ENCODE measurements at regions not wholly inside any gene's neighbourhood (a gene's known extent, or its start where the extent isn't known, plus 50 kb on each side); places are given as distances from the start of the nearest gene placed in this dataset.

DNA sequence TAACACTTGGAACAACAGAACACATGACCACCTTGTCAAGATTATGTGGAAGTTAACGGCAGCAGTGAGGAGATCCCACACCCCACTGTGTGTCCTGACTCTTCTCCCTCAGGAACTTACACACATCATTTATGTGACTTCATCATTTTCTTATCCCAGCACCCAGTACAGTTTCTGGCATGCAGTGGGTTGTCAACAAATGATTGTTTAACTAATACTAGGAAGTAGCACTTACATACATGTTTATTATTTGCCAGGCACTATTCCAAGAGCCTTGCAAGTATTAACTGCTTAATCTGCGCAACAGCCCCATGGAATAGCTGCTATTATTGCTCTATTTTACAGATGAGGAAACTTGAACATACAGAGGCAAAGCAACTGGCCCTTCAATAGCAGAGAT lies 391.5 kb downstream of the TXNL1 start:
- Histone ChIP-seq H3K23me2 (ENCODE audit: low read depth, low read length) (no peaks in the 10 kb centered on the region), H4K91ac (replicated peaks; ENCODE audit: insufficient read length, low read length) (no peak overlapping the region), H3K14ac (ENCODE audit: insufficient read length) (no peak overlapping the region), H2BK12ac (ENCODE audit: low read depth, low read length) (no peak overlapping the region), H2BK5ac (ENCODE audit: low read depth, low read length) (no peak overlapping the region), H3K18ac (ENCODE audit: extremely low read depth, low read length) (no peak overlapping the region), H3K4me2 (ENCODE audit: insufficient read depth in 1 of 2, low read depth in 2 of 2, low read length in 2 of 2) (no peak overlapping the region), H3K27ac (ENCODE audit: low read depth, low read length) (no peak overlapping the region), H3K79me2 (ENCODE audit: control insufficient read depth in 1 of 2, insufficient read depth in 2 of 2, low read length in 2 of 2) (no peaks in the 10 kb centered on the region), H4K20me1 (replicated peaks in 1 of 2; ENCODE audit: control insufficient read depth in 1 of 2, insufficient read depth in 2 of 2, low read length in 2 of 2) (no peaks in the 10 kb centered on the region), H2BK15ac (ENCODE audit: low read length) (no peak overlapping the region), H3K9ac (replicated peaks in 1 of 4; ENCODE audit: extremely low read depth in 1 of 4, low read depth in 3 of 4, low read length in 3 of 4) (no peak overlapping the region), H3K36me3 (ENCODE audit: control insufficient read depth in 2 of 4, insufficient read depth in 4 of 4, low read length in 3 of 4) (no peaks in the 10 kb centered on the region), H2AK5ac (ENCODE audit: low read depth, low read length) (no peak overlapping the region), H2BK120ac (replicated peaks; ENCODE audit: low read depth, low read length) (no peak overlapping the region), H2BK20ac (ENCODE audit: low read length) (no peak overlapping the region), H3K23ac (ENCODE audit: insufficient read length) (no peak overlapping the region), H3K56ac (replicated peaks; ENCODE audit: insufficient read length, low read depth, low read length) (no peak overlapping the region), H4K5ac (ENCODE audit: insufficient read length, low read depth, low read length) (no peak overlapping the region), H3K4me3 (ENCODE audit: extremely low read depth in 1 of 4, insufficient read depth in 2 of 4, low read depth in 3 of 4, low read length in 4 of 4) (no peak overlapping the region), H3K4ac (replicated peaks; ENCODE audit: insufficient read length, low read depth, low read length) (no peak overlapping the region), H2AFZ (ENCODE audit: low read length) (no peak overlapping the region), H3K9me3 (ENCODE audit: insufficient read depth in 2 of 2, low read depth in 1 of 2, low read length in 1 of 2) (no peaks in the 10 kb centered on the region; a peak in 1 of 4 replicates), H3K27me3 (replicated peaks in 1 of 4; ENCODE audit: control insufficient read depth in 3 of 4, extremely low read depth in 1 of 4, insufficient read depth in 3 of 4, low read length in 3 of 4) (no peaks in the 10 kb centered on the region), H4K8ac (ENCODE audit: extremely low read depth, insufficient read depth, low read length) (no peak overlapping the region), H3K4me1 (replicated peaks in 1 of 4; ENCODE audit: control insufficient read depth in 3 of 4, insufficient read depth in 4 of 4, low read length in 3 of 4) (no peaks in the 10 kb centered on the region), H3K79me1 (ENCODE audit: low read depth, low read length) (no peaks in the 10 kb centered on the region)
- DNase-seq (ENCODE audit: low read depth in 1 of 2, low spot score in 2 of 2): no peak
- ChIA-PET CTCF (ENCODE audit: partially characterized antibody) (no interaction called here), POLR2A (ENCODE audit: partially characterized antibody) (no interaction called here)
- TF ChIP-seq NANOG (IDR thresholded peaks at IDR 0.05; ENCODE audit: insufficient read depth, low read depth, low read length, poor library complexity, severe bottlenecking): no peak
- TF ChIP-seq SUZ12 (IDR thresholded peaks at IDR 0.05; ENCODE audit: low read length): no peak
- TF ChIP-seq EZH2 (IDR thresholded peaks at IDR 0.05; ENCODE audit: low read depth, low read length, severe bottlenecking): no peak
- TF ChIP-seq HDAC6 (IDR thresholded peaks at IDR 0.05; ENCODE audit: low read depth, low read length): no peak
- TF ChIP-seq CHD2 (IDR thresholded peaks at IDR 0.05; ENCODE audit: low read length): no peak
- WGBS, 2 experiments (ENCODE audit: extremely low coverage in 1 of 2, insufficient coverage in 1 of 2, insufficient read length in 1 of 2, insufficient replicate concordance in 2 of 2, low coverage in 1 of 2, low lambda C conversion rate in 2 of 2, missing lambda C conversion rate in 1 of 2): 100% methylated on average over 2 of the region's 2 CpGs; no CpG with 5 or more reads in 1 of the 2 experiments
- no peak for FAIRE-seq

All from H1 (cell line).